ENCODE measurements at regions not wholly inside any gene's neighbourhood (a gene's known extent, or its start where the extent isn't known, plus 50 kb on each side); places are given as distances from the start of the nearest gene placed in this dataset.

DNA sequence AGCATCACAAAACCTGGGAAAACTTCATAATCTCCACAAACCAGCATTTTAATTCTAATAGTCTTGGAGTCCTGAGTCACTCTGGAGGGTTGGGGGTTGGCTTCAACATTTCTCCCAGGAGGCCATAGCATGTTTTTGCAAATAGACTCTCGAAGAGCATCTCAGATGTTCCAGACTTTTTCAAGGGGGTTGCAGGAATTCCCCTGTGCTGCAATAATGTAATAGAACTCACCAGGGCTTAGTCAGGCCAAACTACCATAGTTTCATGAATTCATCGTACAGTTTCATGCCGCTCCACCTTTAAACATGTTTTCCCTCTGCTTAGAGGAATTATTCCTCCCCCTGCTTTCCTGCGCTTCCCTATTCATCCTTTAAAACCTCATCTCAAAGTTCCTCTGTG, 499.5 kb upstream of the KLF4 start:
- H3K4me3 ChIP-seq (ENCODE audit: low read length in 3 of 3) = no peak overlapping the region
- no peaks in the 10 kb centered on the region for H3K36me3 ChIP-seq (ENCODE audit: control insufficient read depth in 3 of 3, insufficient read depth in 3 of 3, low read length in 3 of 3)
- no peaks in the 10 kb centered on the region for H3K9me3 ChIP-seq (ENCODE audit: control insufficient read depth in 3 of 3, low read length in 3 of 3)
- no peak overlapping the region for H3K27ac ChIP-seq (ENCODE audit: low read depth, low read length)
- H3K4me1 ChIP-seq (ENCODE audit: control insufficient read depth in 3 of 3, insufficient read depth in 3 of 3, low read length in 3 of 3) = no peaks in the 10 kb centered on the region
- H3K9ac ChIP-seq (ENCODE audit: low read depth in 1 of 3, low read length in 3 of 3) = no peak overlapping the region
- H3K27me3 ChIP-seq (ENCODE audit: control insufficient read depth in 3 of 3, insufficient read depth in 3 of 3, low read length in 3 of 3) = no peaks in the 10 kb centered on the region

GRCh38 chr9:107984956-107985355, 495.4 kb upstream of the KLF4 start:
- Histone ChIP-seq H3K4me3 (ENCODE audit: low read length in 3 of 3) (no peak overlapping the region), H3K27me3 (ENCODE audit: control insufficient read depth in 3 of 3, insufficient read depth in 3 of 3, low read length in 3 of 3) (no peaks in the 10 kb centered on the region), H3K36me3 (ENCODE audit: control insufficient read depth in 3 of 3, insufficient read depth in 3 of 3, low read length in 3 of 3) (no peaks in the 10 kb centered on the region), H3K27ac (ENCODE audit: low read depth, low read length) (no peak overlapping the region), H3K4me1 (ENCODE audit: control insufficient read depth in 3 of 3, insufficient read depth in 3 of 3, low read length in 3 of 3) (no peaks in the 10 kb centered on the region), H3K9ac (ENCODE audit: low read depth in 1 of 3, low read length in 3 of 3) (no peak overlapping the region), H3K9me3 (ENCODE audit: control insufficient read depth in 3 of 3, low read length in 3 of 3) (no peaks in the 10 kb centered on the region)

- Histone ChIP-seq H3K4me1 (ENCODE audit: control insufficient read depth in 3 of 3, insufficient read depth in 3 of 3, low read length in 3 of 3) (no peaks in the 10 kb centered on the region), H3K9ac (ENCODE audit: low read depth in 1 of 3, low read length in 3 of 3) (no peak overlapping the region), H3K27ac (ENCODE audit: low read depth, low read length) (no peak overlapping the region), H3K9me3 (ENCODE audit: control insufficient read depth in 3 of 3, low read length in 3 of 3) (no peaks in the 10 kb centered on the region), H3K4me3 (ENCODE audit: low read length in 3 of 3) (no peak overlapping the region), H3K27me3 (ENCODE audit: control insufficient read depth in 3 of 3, insufficient read depth in 3 of 3, low read length in 3 of 3) (no peaks in the 10 kb centered on the region), H3K36me3 (ENCODE audit: control insufficient read depth in 3 of 3, insufficient read depth in 3 of 3, low read length in 3 of 3) (no peaks in the 10 kb centered on the region)
These were observed 494.2 kb upstream of the KLF4 start for GRCh38 chr9:107983762-107984161.

GRCh38 chr9:107983181-107983603, 493.6 kb upstream of the KLF4 start:
- H3K9ac ChIP-seq (ENCODE audit: low read depth in 1 of 3, low read length in 3 of 3) = no peak overlapping the region
- no peaks in the 10 kb centered on the region for H3K9me3 ChIP-seq (ENCODE audit: control insufficient read depth in 3 of 3, low read length in 3 of 3)
- no peaks in the 10 kb centered on the region for H3K27me3 ChIP-seq (ENCODE audit: control insufficient read depth in 3 of 3, insufficient read depth in 3 of 3, low read length in 3 of 3)
- no peaks in the 10 kb centered on the region for H3K36me3 ChIP-seq (ENCODE audit: control insufficient read depth in 3 of 3, insufficient read depth in 3 of 3, low read length in 3 of 3)
- no peak overlapping the region for H3K4me3 ChIP-seq (ENCODE audit: low read length in 3 of 3)
- H3K4me1 ChIP-seq (ENCODE audit: control insufficient read depth in 3 of 3, insufficient read depth in 3 of 3, low read length in 3 of 3) = no peaks in the 10 kb centered on the region
- H3K27ac ChIP-seq (ENCODE audit: low read depth, low read length) = no peak overlapping the region

DNA sequence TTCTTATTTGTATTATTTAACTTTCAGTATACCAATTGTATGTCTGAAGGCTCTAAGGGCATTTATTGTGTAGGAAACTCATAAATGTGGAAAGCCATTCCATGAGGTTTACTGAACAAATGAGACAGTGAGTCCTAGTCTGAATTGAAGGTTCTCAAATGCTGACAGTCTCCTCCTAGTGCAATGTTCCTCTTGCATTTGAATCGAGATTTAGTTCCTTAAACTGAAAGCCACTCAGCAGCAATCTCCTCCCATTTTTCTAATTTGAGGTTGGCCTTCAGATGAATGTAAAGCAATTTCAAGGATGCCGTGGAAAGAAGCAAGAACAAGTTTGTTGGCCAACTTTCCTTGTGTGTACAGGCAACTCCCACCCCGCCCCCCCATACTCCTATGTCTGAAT, 493.2 kb upstream of the KLF4 start:
- H3K36me3 ChIP-seq (ENCODE audit: control insufficient read depth in 3 of 3, insufficient read depth in 3 of 3, low read length in 3 of 3) = no peaks in the 10 kb centered on the region
- H3K27me3 ChIP-seq (ENCODE audit: control insufficient read depth in 3 of 3, insufficient read depth in 3 of 3, low read length in 3 of 3) = no peaks in the 10 kb centered on the region
- no peaks in the 10 kb centered on the region for H3K9me3 ChIP-seq (ENCODE audit: control insufficient read depth in 3 of 3, low read length in 3 of 3)
- no peak overlapping the region for H3K27ac ChIP-seq (ENCODE audit: low read depth, low read length)
- H3K9ac ChIP-seq (ENCODE audit: low read depth in 1 of 3, low read length in 3 of 3) = no peak overlapping the region
- H3K4me3 ChIP-seq (ENCODE audit: low read length in 3 of 3) = no peak overlapping the region
- H3K4me1 ChIP-seq (ENCODE audit: control insufficient read depth in 3 of 3, insufficient read depth in 3 of 3, low read length in 3 of 3) = no peaks in the 10 kb centered on the region

GRCh38 chr9:107982001-107982400, 492.4 kb upstream of the KLF4 start:
- H3K9ac ChIP-seq (ENCODE audit: low read depth in 1 of 3, low read length in 3 of 3) = no peak overlapping the region
- H3K4me1 ChIP-seq (ENCODE audit: control insufficient read depth in 3 of 3, insufficient read depth in 3 of 3, low read length in 3 of 3) = no peaks in the 10 kb centered on the region
- H3K4me3 ChIP-seq (ENCODE audit: low read length in 3 of 3) = no peak overlapping the region
- no peaks in the 10 kb centered on the region for H3K36me3 ChIP-seq (ENCODE audit: control insufficient read depth in 3 of 3, insufficient read depth in 3 of 3, low read length in 3 of 3)
- no peaks in the 10 kb centered on the region for H3K9me3 ChIP-seq (ENCODE audit: control insufficient read depth in 3 of 3, low read length in 3 of 3)
- no peak overlapping the region for H3K27ac ChIP-seq (ENCODE audit: low read depth, low read length)
- no peaks in the 10 kb centered on the region for H3K27me3 ChIP-seq (ENCODE audit: control insufficient read depth in 3 of 3, insufficient read depth in 3 of 3, low read length in 3 of 3)

GRCh38 chr9:107980984-107981383, 491.4 kb upstream of the KLF4 start:
- H3K27me3 ChIP-seq (ENCODE audit: control insufficient read depth in 3 of 3, insufficient read depth in 3 of 3, low read length in 3 of 3) = no peaks in the 10 kb centered on the region
- no peaks in the 10 kb centered on the region for H3K36me3 ChIP-seq (ENCODE audit: control insufficient read depth in 3 of 3, insufficient read depth in 3 of 3, low read length in 3 of 3)
- no peaks in the 10 kb centered on the region for H3K9me3 ChIP-seq (ENCODE audit: control insufficient read depth in 3 of 3, low read length in 3 of 3)
- H3K4me1 ChIP-seq (ENCODE audit: control insufficient read depth in 3 of 3, insufficient read depth in 3 of 3, low read length in 3 of 3) = peaks cover 0 to 3% (median 0%) of the 10 kb centered on the region in 3 donors
- H3K9ac ChIP-seq (ENCODE audit: low read depth in 1 of 3, low read length in 3 of 3) = no peak overlapping the region
- no peak overlapping the region for H3K4me3 ChIP-seq (ENCODE audit: low read length in 3 of 3)
- H3K27ac ChIP-seq (ENCODE audit: low read depth, low read length) = no peak overlapping the region

DNA sequence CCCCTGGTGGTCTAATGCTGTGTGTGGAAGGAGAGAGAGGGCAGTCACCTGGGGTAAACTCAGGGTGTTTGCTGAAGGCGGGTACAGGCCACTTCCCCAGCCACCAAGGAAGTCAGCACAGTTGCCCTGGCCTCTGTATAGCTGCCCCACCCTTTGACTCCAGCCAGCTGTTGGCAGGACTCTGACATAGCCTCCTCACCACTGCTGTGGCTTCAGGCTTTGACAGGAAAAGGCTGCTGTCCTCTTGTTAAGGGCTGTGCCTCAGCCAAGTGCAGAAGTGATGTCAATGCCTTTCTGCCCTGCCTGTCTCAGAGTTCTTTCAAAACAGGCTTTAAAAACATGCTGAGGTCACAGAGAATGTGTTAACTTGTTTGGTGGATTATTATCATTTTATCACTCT, 487.2 kb upstream of the KLF4 start:
- H3K36me3 ChIP-seq (ENCODE audit: control insufficient read depth in 3 of 3, insufficient read depth in 3 of 3, low read length in 3 of 3) = no peaks in the 10 kb centered on the region
- peaks cover 0 to 3% (median 0%) of the 10 kb centered on the region in 3 donors for H3K4me1 ChIP-seq (ENCODE audit: control insufficient read depth in 3 of 3, insufficient read depth in 3 of 3, low read length in 3 of 3)
- no peak overlapping the region for H3K4me3 ChIP-seq (ENCODE audit: low read length in 3 of 3)
- no peaks in the 10 kb centered on the region for H3K27me3 ChIP-seq (ENCODE audit: control insufficient read depth in 3 of 3, insufficient read depth in 3 of 3, low read length in 3 of 3)
- no peak overlapping the region for H3K9ac ChIP-seq (ENCODE audit: low read depth in 1 of 3, low read length in 3 of 3)
- H3K27ac ChIP-seq (ENCODE audit: low read depth, low read length) = no peak overlapping the region
- no peaks in the 10 kb centered on the region for H3K9me3 ChIP-seq (ENCODE audit: control insufficient read depth in 3 of 3, low read length in 3 of 3)

- no peaks in the 10 kb centered on the region for H3K27me3 ChIP-seq (ENCODE audit: control insufficient read depth in 3 of 3, insufficient read depth in 3 of 3, low read length in 3 of 3)
- H3K36me3 ChIP-seq (ENCODE audit: control insufficient read depth in 3 of 3, insufficient read depth in 3 of 3, low read length in 3 of 3) = no peaks in the 10 kb centered on the region
- no peaks in the 10 kb centered on the region for H3K9me3 ChIP-seq (ENCODE audit: control insufficient read depth in 3 of 3, low read length in 3 of 3)
- no peak overlapping the region for H3K9ac ChIP-seq (ENCODE audit: low read depth in 1 of 3, low read length in 3 of 3)
- peaks cover 0 to 3% (median 0%) of the 10 kb centered on the region in 3 donors for H3K4me1 ChIP-seq (ENCODE audit: control insufficient read depth in 3 of 3, insufficient read depth in 3 of 3, low read length in 3 of 3)
- no peak overlapping the region for H3K4me3 ChIP-seq (ENCODE audit: low read length in 3 of 3)
- no peak overlapping the region for H3K27ac ChIP-seq (ENCODE audit: low read depth, low read length)
These were observed 485.9 kb upstream of the KLF4 start for GRCh38 chr9:107975426-107976010.

DNA sequence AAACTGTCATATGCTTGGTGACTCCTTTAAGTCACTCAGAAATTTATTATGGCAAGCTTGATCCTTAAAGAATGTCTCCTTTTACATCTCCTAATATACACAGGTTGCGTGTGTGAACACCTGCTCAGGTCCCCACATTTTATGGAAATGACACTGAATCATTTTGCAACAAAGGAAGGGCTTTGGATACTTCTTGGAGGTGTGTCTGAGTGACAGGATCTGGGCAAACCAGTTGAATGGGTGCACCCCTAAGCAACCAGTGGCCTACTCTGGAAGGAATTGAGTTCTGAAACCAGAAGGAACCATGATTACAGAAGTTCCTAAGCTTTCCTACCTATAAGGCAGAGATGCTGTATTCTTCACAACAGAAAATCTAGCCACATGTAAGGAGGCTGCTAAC, 483.9 kb upstream of the KLF4 start:
- H3K27ac ChIP-seq (ENCODE audit: low read depth, low read length) = no peak overlapping the region
- no peaks in the 10 kb centered on the region for H3K36me3 ChIP-seq (ENCODE audit: control insufficient read depth in 3 of 3, insufficient read depth in 3 of 3, low read length in 3 of 3)
- H3K4me1 ChIP-seq (ENCODE audit: control insufficient read depth in 3 of 3, insufficient read depth in 3 of 3, low read length in 3 of 3) = peaks cover 0 to 3% (median 0%) of the 10 kb centered on the region in 3 donors
- no peaks in the 10 kb centered on the region for H3K9me3 ChIP-seq (ENCODE audit: control insufficient read depth in 3 of 3, low read length in 3 of 3)
- no peak overlapping the region for H3K9ac ChIP-seq (ENCODE audit: low read depth in 1 of 3, low read length in 3 of 3)
- H3K4me3 ChIP-seq (ENCODE audit: low read length in 3 of 3) = no peak overlapping the region
- no peaks in the 10 kb centered on the region for H3K27me3 ChIP-seq (ENCODE audit: control insufficient read depth in 3 of 3, insufficient read depth in 3 of 3, low read length in 3 of 3)
